IMR-90 (cell line): ENCODE measurements at regions not wholly inside any gene's neighbourhood (a gene's known extent, or its start where the extent isn't known, plus 50 kb on each side); places are given as distances from the start of the nearest gene placed in this dataset.

Experiments
- ATAC-seq: fragments of 200-7000 bp; cut with Tn5 transposase; 2 replicates; pipeline ENCODE4 v1.9.1; 2020; ENCODE audit warnings: low read depth, mild to moderate bottlenecking, moderate library complexity
- BruUV-seq: library from RNA; stranded (reverse); fragments of 400-500 nt; replicated peaks from 2 replicates; lab custom pipeline; 2021; lab: Mats Ljungman, UMichigan
- CTCF ChIA-PET: fragments of 300-600 bp; formaldehyde crosslinking; extraction: SDS; loops from one replicate; lab custom pipeline; 2021; ENCODE audit warnings: antibody characterized with exemption; lab: Yijun Ruan, JAX
- POLR2A ChIA-PET: fragments of 300-600 bp; sonication (Branson Sonifier 250); formaldehyde crosslinking; loops from one replicate; lab custom pipeline; 2022; ENCODE audit warnings: antibody characterized with exemption; ENCODE audit not compliant: unreplicated experiment; lab: Charles Lee
- DNase-seq: peaks from one replicate; pipeline ENCODE4 v3.0.0; 2013
- H2AFZ ChIP-seq: replicated peaks from 2 replicates; pipeline ENCODE3; 2013; ENCODE audit warnings: low read length, mild to moderate bottlenecking; ENCODE audit not compliant: poor library complexity
- H2AK5ac ChIP-seq: 2 replicates; pipeline ENCODE4 v1.6.1; 2013; ENCODE audit warnings: low read depth, low read length, inconsistent platforms
- H2AK9ac ChIP-seq: replicated peaks from 2 replicates; pipeline ENCODE3; 2013; ENCODE audit warnings: mild to moderate bottlenecking, low read depth, low read length, moderate library complexity; ENCODE audit not compliant: poor library complexity
- H2BK120ac ChIP-seq: 2 replicates; pipeline ENCODE4 v1.6.1; 2013; ENCODE audit warnings: low read depth, low read length, inconsistent platforms
- H2BK15ac ChIP-seq: 3 replicates; pipeline ENCODE4 v1.6.1; 2013; ENCODE audit warnings: low read depth, low read length, inconsistent platforms
- H2BK20ac ChIP-seq: 2 replicates; pipeline ENCODE4 v1.6.1; 2013; ENCODE audit warnings: low read depth, mild to moderate bottlenecking, inconsistent platforms, low read length, moderate library complexity
- H2BK5ac ChIP-seq: 2 replicates; pipeline ENCODE4 v1.6.1; 2013; ENCODE audit warnings: mild to moderate bottlenecking, low read depth, low read length, inconsistent platforms; ENCODE audit not compliant: poor library complexity, severe bottlenecking
- H3K14ac ChIP-seq: replicated peaks from 2 replicates; pipeline ENCODE4 v1.6.1; 2013; ENCODE audit warnings: low read depth, low read length, inconsistent platforms
- H3K18ac ChIP-seq: 2 replicates; pipeline ENCODE4 v1.6.1; 2013; ENCODE audit warnings: low read depth, low read length, control low read depth
- H3K23ac ChIP-seq: 2 replicates; pipeline ENCODE4 v1.6.1; 2013; ENCODE audit warnings: low read depth, low read length, inconsistent platforms
- H3K27ac ChIP-seq: 2 replicates; pipeline ENCODE4 v1.5.1; 2013; ENCODE audit warnings: mild to moderate bottlenecking, control low read depth, low read length; ENCODE audit not compliant: insufficient read depth
- H3K27me3 ChIP-seq: 2 replicates; pipeline ENCODE4 v1.6.1; 2013; ENCODE audit warnings: low read length; ENCODE audit not compliant: control insufficient read depth, insufficient read depth
- H3K36me3 ChIP-seq: 2 replicates; pipeline ENCODE4 v1.6.1; 2013; ENCODE audit warnings: low read length, mixed read lengths; ENCODE audit not compliant: control insufficient read depth, insufficient read depth
- H3K4ac ChIP-seq: 2 replicates; pipeline ENCODE4 v1.6.1; 2013; ENCODE audit warnings: low read depth, low read length, inconsistent platforms
- H3K4me1 ChIP-seq: 2 replicates; pipeline ENCODE4 v1.6.1; 2013; ENCODE audit warnings: low read length, mixed read lengths; ENCODE audit not compliant: control insufficient read depth, insufficient read depth
- H3K4me2 ChIP-seq: 2 replicates; pipeline ENCODE4 v1.6.1; 2013; ENCODE audit warnings: low read depth, mild to moderate bottlenecking, control low read depth, low read length, moderate library complexity
- H3K4me3 ChIP-seq: 2 replicates; pipeline ENCODE4 v1.5.1; 2013; ENCODE audit warnings: low read depth, mild to moderate bottlenecking, control low read depth, low read length, moderate library complexity; ENCODE audit not compliant: insufficient read depth
- H3K56ac ChIP-seq: 2 replicates; pipeline ENCODE4 v1.6.1; 2013; ENCODE audit warnings: low read length, inconsistent platforms; ENCODE audit not compliant: insufficient read depth; ENCODE audit errors: extremely low read depth
- H3K79me1 ChIP-seq, 2 experiments: 2 replicates each; pipeline ENCODE4 v1.6.1; 2013; ENCODE audit warnings: low read length in 2 of 2, inconsistent platforms in 1 of 2, low read depth in 1 of 2
- H3K9ac ChIP-seq: 2 replicates; pipeline ENCODE4 v1.6.1; 2013; ENCODE audit warnings: low read depth, low read length, control low read depth
- H3K9me1 ChIP-seq: 2 replicates; pipeline ENCODE4 v1.6.1; 2013; ENCODE audit warnings: low read length, inconsistent platforms; ENCODE audit not compliant: insufficient read depth
- H3K9me3 ChIP-seq: 2 replicates; pipeline ENCODE4 v1.6.1; 2013; ENCODE audit warnings: low read length; ENCODE audit not compliant: control insufficient read depth, insufficient read depth
- H4K20me1 ChIP-seq: 2 replicates; pipeline ENCODE4 v1.6.1; 2013; ENCODE audit warnings: low read length, inconsistent platforms; ENCODE audit not compliant: insufficient read depth
- H4K5ac ChIP-seq: 2 replicates; pipeline ENCODE4 v1.6.1; 2013; ENCODE audit warnings: mild to moderate bottlenecking, low read depth, low read length, control low read depth
- H4K8ac ChIP-seq, 2 experiments: 2 replicates each; pipeline ENCODE4 v1.6.1; 2013; ENCODE audit warnings: low read depth in 2 of 2, low read length in 2 of 2, control low read depth in 1 of 2, inconsistent platforms in 1 of 2
- H4K91ac ChIP-seq: 2 replicates; pipeline ENCODE4 v1.6.1; 2013; ENCODE audit warnings: low read depth, low read length, inconsistent platforms; ENCODE audit not compliant: insufficient read depth
- CHD1 ChIP-seq: IDR thresholded peaks from 2 replicates; pipeline ENCODE4 v1.6.1; 2012; ENCODE audit warnings: low read depth, low read length, improper control_type of control experiment
- FOS ChIP-seq: fragments of 150-350 bp; IDR thresholded peaks from 2 replicates; pipeline ENCODE4 v1.6.1; 2016; ENCODE audit warnings: low read depth, low read length
- USF2 ChIP-seq: fragments of 150-350 bp; IDR thresholded peaks from 2 replicates; pipeline ENCODE4 v1.6.1; 2017; ENCODE audit warnings: mild to moderate bottlenecking, antibody characterized with exemption, low read length, low read depth
- WGBS, 2 experiments: methylation state at CpG; one replicate each; pipeline versions ENCODE4 v1.1.5 to v1.1.7; 2013; ENCODE audit warnings: missing lambda C conversion rate in 2 of 2; ENCODE audit not compliant: insufficient read length in 1 of 2; ENCODE audit errors: extremely low coverage in 2 of 2; 5-methylcytosine and 5-hydroxymethylcytosine counted together
- dilution Hi-C: fragments of 300-500 bp; cut with HindIII; formaldehyde crosslinking; loops from one replicate; pipeline ENCODE4 v1.14.3; 2018; ENCODE audit warnings: low sequenced_read_pairs; ENCODE audit not compliant: unreplicated experiment
- in situ Hi-C: fragments of 300-500 bp; cut with MboI; formaldehyde crosslinking; loops from 3 replicates; pipeline ENCODE4 v1.14.3; 2019; ENCODE audit warnings: low sequenced_read_pairs, inconsistent platforms, mixed read lengths
- intact Hi-C: fragments of 100-400 bp; cut with micrococcal nuclease; formaldehyde crosslinking; loops from 2 replicates; pipeline ENCODE4 v1.10.0; 2022

- dilution Hi-C loops = no loop called here
- DNase-seq (no peak), ATAC-seq (no peak)
- 20% methylated on average over 1 of the region's 4 CpGs; no CpG with 5 or more reads in 1 of the 2 experiments for WGBS, 2 experiments
- H3K79me1 ChIP-seq = no peaks in the 10 kb centered on the region
- no peak overlapping the region for H2BK15ac ChIP-seq
- no peak overlapping the region for H2AK5ac ChIP-seq
- no peak overlapping the region for H2BK120ac ChIP-seq
- no peak for TF ChIP-seq USF2
- TF ChIP-seq CHD1 = no peak
- TF ChIP-seq FOS = no peak
- H2AK9ac ChIP-seq = no peak overlapping the region
- no peak overlapping the region for H4K5ac ChIP-seq
- no peak overlapping the region for H3K4ac ChIP-seq
- H3K14ac ChIP-seq = no peak overlapping the region
- no peak overlapping the region for H2AFZ ChIP-seq
- no peak overlapping the region for H2BK20ac ChIP-seq
- no peak overlapping the region for H3K9ac ChIP-seq
- H4K20me1 ChIP-seq = no peaks in the 10 kb centered on the region
- H3K9me3 ChIP-seq = no peaks in the 10 kb centered on the region
- H3K9me1 ChIP-seq = no peaks in the 10 kb centered on the region
- no peak overlapping the region for H2BK5ac ChIP-seq
- H4K91ac ChIP-seq = no peak overlapping the region
- no peak overlapping the region for H3K4me2 ChIP-seq
- no peak overlapping the region for H3K4me3 ChIP-seq
- no peak overlapping the region for H4K8ac ChIP-seq
- no TSS peak for BruUV-seq
- no peak overlapping the region for H3K56ac ChIP-seq
- no peaks in the 10 kb centered on the region for H3K36me3 ChIP-seq
- intact Hi-C loops = no loop called here
- no peaks in the 10 kb centered on the region for H3K4me1 ChIP-seq
- POLR2A ChIA-PET = no interaction called here
- no peak overlapping the region for H3K18ac ChIP-seq
- H3K27me3 ChIP-seq = no peaks in the 10 kb centered on the region
- in situ Hi-C loops = no loop called here
- CTCF ChIA-PET = no interaction called here
- no peak overlapping the region for H3K27ac ChIP-seq
- H3K23ac ChIP-seq = no peak overlapping the region
Measured at GRCh38 chr2:58336416-58336815, 95.3 kb upstream of the FANCL start.
